HepG2 (cell line): ENCODE measurements at regions not wholly inside any gene's neighbourhood (a gene's known extent, or its start where the extent isn't known, plus 50 kb on each side); places are given as distances from the start of the nearest gene placed in this dataset.
A peak's percentile ranks its signal among the peaks of the same experiment; 100 is the strongest.

Experiments
- ARHGAP35 ChIP-seq: sonication (generic); formaldehyde crosslinking; IDR thresholded peaks from 2 replicates; pipeline ENCODE4 v1.9.0; 2022; ENCODE audit warnings: mild to moderate bottlenecking, inconsistent platforms, moderate library complexity, missing genetic modification reagents, borderline replicate concordance
- ETV5 ChIP-seq: IDR thresholded peaks from 2 replicates; pipeline ENCODE4 v1.6.1; 2018; ENCODE audit warnings: missing biosample characterization, missing genetic modification reagents, inconsistent platforms, borderline replicate concordance
- HNF4A ChIP-seq: sonication (generic); formaldehyde crosslinking; IDR thresholded peaks from 2 replicates; pipeline ENCODE4 v1.4.0; 2020; ENCODE audit warnings: missing genetic modification reagents
- KLF11 ChIP-seq: IDR thresholded peaks from 2 replicates; pipeline ENCODE4 v1.6.1; 2016; ENCODE audit warnings: missing compliant biosample characterization
- PHF5A ChIP-seq: IDR thresholded peaks from one replicate; pipeline ENCODE4 v1.6.1; 2018; ENCODE audit warnings: low read depth, missing genetic modification reagents; ENCODE audit not compliant: unreplicated experiment
- POGZ ChIP-seq: sonication (generic); formaldehyde crosslinking; IDR thresholded peaks from 2 replicates; pipeline ENCODE4 v1.4.0; 2020; ENCODE audit warnings: mild to moderate bottlenecking, missing genetic modification reagents
- ZFP62 ChIP-seq: sonication (generic); formaldehyde crosslinking; IDR thresholded peaks from 2 replicates; pipeline ENCODE4 v1.4.0; 2020; ENCODE audit warnings: missing genetic modification reagents
- ZNF605 ChIP-seq: sonication (generic); formaldehyde crosslinking; IDR thresholded peaks from 2 replicates; pipeline ENCODE4 v1.8.0; 2022; ENCODE audit warnings: mild to moderate bottlenecking, missing genetic modification reagents
- ZNF788 ChIP-seq: sonication (generic); formaldehyde crosslinking; IDR thresholded peaks from 2 replicates; pipeline ENCODE4 v1.5.0; 2020; ENCODE audit warnings: mild to moderate bottlenecking, missing genetic modification reagents, borderline replicate concordance
- ZNF883 ChIP-seq: sonication (generic); formaldehyde crosslinking; IDR thresholded peaks from 2 replicates; pipeline ENCODE4 v1.5.1; 2020; ENCODE audit warnings: mild to moderate bottlenecking, missing genetic modification reagents; ENCODE audit errors: not compliant biosample characterization
- TF ChIP-seq, protein P1 (sequence below): sonication (generic); formaldehyde crosslinking; IDR thresholded peaks from 2 replicates; pipeline ENCODE4 v1.4.0; 2020; ENCODE audit warnings: missing genetic modification reagents
- TF ChIP-seq, protein P2 (sequence below): sonication (generic); formaldehyde crosslinking; IDR thresholded peaks from 2 replicates; pipeline ENCODE4 v1.5.0; 2020; ENCODE audit warnings: mild to moderate bottlenecking, missing genetic modification reagents
- TF ChIP-seq, protein P3 (sequence below): sonication (generic); formaldehyde crosslinking; IDR thresholded peaks from 2 replicates; pipeline ENCODE4 v1.4.0; 2020; ENCODE audit warnings: mild to moderate bottlenecking, missing genetic modification reagents
- TF ChIP-seq, protein P4 (sequence below): sonication (generic); formaldehyde crosslinking; IDR thresholded peaks from 2 replicates; pipeline ENCODE4 v1.5.0; 2020; ENCODE audit warnings: missing genetic modification reagents

DNA sequence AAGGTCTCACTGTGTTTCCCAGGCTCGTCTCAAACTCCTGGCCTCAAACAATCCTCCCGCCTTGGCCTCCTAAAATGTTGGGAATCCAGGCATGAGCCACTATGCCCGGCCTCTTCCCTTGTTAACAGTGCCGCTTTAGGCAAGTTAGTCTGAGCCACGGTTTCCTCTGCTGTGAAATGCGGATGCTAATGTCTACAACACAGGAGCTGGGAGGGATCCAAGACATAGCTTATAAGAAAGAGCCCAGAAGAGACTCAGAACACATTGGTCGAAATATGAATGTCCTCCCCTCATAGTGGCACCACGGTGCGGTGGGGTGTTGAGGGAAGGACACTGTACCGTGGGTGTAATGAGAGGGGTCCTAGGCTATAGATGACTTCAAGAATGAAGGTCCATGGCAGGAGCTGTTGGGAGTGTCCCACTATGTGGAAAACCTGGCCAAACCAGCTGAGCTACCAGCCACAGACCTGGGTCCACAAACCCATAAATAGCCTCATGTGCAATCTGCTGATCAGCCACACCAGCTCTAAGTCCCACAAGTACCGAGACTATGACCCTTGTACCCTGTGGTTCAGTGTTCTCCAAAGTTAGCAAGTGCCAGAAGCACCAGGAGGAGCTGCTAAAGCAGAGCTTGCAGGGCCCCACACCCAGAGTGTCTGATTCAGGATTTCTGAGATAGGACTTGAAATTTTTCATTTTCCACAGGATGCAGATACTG lies 57.8 kb upstream of the ZFAND3 start (continued):
- TF ChIP-seq, protein P1, sequence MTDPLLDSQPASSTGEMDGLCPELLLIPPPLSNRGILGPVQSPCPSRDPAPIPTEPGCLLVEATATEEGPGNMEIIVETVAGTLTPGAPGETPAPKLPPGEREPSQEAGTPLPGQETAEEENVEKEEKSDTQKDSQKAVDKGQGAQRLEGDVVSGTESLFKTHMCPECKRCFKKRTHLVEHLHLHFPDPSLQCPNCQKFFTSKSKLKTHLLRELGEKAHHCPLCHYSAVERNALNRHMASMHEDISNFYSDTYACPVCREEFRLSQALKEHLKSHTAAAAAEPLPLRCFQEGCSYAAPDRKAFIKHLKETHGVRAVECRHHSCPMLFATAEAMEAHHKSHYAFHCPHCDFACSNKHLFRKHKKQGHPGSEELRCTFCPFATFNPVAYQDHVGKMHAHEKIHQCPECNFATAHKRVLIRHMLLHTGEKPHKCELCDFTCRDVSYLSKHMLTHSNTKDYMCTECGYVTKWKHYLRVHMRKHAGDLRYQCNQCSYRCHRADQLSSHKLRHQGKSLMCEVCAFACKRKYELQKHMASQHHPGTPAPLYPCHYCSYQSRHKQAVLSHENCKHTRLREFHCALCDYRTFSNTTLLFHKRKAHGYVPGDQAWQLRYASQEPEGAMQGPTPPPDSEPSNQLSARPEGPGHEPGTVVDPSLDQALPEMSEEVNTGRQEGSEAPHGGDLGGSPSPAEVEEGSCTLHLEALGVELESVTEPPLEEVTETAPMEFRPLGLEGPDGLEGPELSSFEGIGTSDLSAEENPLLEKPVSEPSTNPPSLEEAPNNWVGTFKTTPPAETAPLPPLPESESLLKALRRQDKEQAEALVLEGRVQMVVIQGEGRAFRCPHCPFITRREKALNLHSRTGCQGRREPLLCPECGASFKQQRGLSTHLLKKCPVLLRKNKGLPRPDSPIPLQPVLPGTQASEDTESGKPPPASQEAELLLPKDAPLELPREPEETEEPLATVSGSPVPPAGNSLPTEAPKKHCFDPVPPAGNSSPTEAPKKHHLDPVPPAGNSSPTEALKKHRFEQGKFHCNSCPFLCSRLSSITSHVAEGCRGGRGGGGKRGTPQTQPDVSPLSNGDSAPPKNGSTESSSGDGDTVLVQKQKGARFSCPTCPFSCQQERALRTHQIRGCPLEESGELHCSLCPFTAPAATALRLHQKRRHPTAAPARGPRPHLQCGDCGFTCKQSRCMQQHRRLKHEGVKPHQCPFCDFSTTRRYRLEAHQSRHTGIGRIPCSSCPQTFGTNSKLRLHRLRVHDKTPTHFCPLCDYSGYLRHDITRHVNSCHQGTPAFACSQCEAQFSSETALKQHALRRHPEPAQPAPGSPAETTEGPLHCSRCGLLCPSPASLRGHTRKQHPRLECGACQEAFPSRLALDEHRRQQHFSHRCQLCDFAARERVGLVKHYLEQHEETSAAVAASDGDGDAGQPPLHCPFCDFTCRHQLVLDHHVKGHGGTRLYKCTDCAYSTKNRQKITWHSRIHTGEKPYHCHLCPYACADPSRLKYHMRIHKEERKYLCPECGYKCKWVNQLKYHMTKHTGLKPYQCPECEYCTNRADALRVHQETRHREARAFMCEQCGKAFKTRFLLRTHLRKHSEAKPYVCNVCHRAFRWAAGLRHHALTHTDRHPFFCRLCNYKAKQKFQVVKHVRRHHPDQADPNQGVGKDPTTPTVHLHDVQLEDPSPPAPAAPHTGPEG, result no peak
- TF ChIP-seq POGZ (CRISPR knock-in tag) (peak; percentile 27; the same call in 1 of the 2 replicates), ETV5 (CRISPR knock-in tag) (no peak), PHF5A (no peak), HNF4A (CRISPR knock-in tag) (peak; percentile 90), KLF11 (CRISPR knock-in tag) (no peak), ZNF788 (CRISPR knock-in tag) (no peak), ZNF883 (no peak), ARHGAP35 (CRISPR knock-in tag) (no peak), ZNF605 (CRISPR knock-in tag) (no peak), ZFP62 (CRISPR knock-in tag) (no peak)
- TF ChIP-seq, protein P2, sequence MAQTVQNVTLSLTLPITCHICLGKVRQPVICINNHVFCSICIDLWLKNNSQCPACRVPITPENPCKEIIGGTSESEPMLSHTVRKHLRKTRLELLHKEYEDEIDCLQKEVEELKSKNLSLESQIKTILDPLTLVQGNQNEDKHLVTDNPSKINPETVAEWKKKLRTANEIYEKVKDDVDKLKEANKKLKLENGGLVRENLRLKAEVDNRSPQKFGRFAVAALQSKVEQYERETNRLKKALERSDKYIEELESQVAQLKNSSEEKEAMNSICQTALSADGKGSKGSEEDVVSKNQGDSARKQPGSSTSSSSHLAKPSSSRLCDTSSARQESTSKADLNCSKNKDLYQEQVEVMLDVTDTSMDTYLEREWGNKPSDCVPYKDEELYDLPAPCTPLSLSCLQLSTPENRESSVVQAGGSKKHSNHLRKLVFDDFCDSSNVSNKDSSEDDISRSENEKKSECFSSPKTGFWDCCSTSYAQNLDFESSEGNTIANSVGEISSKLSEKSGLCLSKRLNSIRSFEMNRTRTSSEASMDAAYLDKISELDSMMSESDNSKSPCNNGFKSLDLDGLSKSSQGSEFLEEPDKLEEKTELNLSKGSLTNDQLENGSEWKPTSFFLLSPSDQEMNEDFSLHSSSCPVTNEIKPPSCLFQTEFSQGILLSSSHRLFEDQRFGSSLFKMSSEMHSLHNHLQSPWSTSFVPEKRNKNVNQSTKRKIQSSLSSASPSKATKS (CRISPR knock-in tag), result no peak
- TF ChIP-seq, protein P3, sequence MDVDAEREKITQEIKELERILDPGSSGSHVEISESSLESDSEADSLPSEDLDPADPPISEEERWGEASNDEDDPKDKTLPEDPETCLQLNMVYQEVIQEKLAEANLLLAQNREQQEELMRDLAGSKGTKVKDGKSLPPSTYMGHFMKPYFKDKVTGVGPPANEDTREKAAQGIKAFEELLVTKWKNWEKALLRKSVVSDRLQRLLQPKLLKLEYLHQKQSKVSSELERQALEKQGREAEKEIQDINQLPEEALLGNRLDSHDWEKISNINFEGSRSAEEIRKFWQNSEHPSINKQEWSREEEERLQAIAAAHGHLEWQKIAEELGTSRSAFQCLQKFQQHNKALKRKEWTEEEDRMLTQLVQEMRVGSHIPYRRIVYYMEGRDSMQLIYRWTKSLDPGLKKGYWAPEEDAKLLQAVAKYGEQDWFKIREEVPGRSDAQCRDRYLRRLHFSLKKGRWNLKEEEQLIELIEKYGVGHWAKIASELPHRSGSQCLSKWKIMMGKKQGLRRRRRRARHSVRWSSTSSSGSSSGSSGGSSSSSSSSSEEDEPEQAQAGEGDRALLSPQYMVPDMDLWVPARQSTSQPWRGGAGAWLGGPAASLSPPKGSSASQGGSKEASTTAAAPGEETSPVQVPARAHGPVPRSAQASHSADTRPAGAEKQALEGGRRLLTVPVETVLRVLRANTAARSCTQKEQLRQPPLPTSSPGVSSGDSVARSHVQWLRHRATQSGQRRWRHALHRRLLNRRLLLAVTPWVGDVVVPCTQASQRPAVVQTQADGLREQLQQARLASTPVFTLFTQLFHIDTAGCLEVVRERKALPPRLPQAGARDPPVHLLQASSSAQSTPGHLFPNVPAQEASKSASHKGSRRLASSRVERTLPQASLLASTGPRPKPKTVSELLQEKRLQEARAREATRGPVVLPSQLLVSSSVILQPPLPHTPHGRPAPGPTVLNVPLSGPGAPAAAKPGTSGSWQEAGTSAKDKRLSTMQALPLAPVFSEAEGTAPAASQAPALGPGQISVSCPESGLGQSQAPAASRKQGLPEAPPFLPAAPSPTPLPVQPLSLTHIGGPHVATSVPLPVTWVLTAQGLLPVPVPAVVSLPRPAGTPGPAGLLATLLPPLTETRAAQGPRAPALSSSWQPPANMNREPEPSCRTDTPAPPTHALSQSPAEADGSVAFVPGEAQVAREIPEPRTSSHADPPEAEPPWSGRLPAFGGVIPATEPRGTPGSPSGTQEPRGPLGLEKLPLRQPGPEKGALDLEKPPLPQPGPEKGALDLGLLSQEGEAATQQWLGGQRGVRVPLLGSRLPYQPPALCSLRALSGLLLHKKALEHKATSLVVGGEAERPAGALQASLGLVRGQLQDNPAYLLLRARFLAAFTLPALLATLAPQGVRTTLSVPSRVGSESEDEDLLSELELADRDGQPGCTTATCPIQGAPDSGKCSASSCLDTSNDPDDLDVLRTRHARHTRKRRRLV, result no peak
- TF ChIP-seq, protein P4, sequence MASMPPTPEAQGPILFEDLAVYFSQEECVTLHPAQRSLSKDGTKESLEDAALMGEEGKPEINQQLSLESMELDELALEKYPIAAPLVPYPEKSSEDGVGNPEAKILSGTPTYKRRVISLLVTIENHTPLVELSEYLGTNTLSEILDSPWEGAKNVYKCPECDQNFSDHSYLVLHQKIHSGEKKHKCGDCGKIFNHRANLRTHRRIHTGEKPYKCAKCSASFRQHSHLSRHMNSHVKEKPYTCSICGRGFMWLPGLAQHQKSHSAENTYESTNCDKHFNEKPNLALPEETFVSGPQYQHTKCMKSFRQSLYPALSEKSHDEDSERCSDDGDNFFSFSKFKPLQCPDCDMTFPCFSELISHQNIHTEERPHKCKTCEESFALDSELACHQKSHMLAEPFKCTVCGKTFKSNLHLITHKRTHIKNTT (CRISPR knock-in tag), result no peak
